K562 (cell line): ENCODE measurements at regions not wholly inside any gene's neighbourhood (a gene's known extent, or its start where the extent isn't known, plus 50 kb on each side); places are given as distances from the start of the nearest gene placed in this dataset.

Experiments
- ATAC-seq: fragments of 200-7000 bp; cut with Tn5 transposase; 3 replicates; pipeline ENCODE4 v1.9.1; 2020; ENCODE audit warnings: moderate library complexity
- BruUV-seq: library from RNA; stranded (reverse); fragments of 400-500 nt; replicated peaks from 2 replicates; lab custom pipeline; 2021; lab: Mats Ljungman, UMichigan
- CTCF ChIA-PET: fragments of 300-600 bp; formaldehyde crosslinking; extraction: SDS; loops from one replicate; lab custom pipeline; 2021; ENCODE audit warnings: low intra/inter-chr PET ratio; lab: Yijun Ruan, JAX
- POLR2A ChIA-PET: fragments of 300-600, 350-650 bp; sonication (Branson Sonifier 250); formaldehyde crosslinking; extraction: SDS; loops from one replicate; lab custom pipeline; 2021; ENCODE audit warnings: antibody characterized with exemption, inconsistent platforms; lab: Yijun Ruan, JAX
- DNase-seq, 4 experiments: peaks; one replicate each; pipeline versions ENCODE4 v3.0.0 to v3.0.0-alpha.2; 2011 to 2018; ENCODE audit warnings: low spot score in 3 of 4, mixed read lengths in 3 of 4; ENCODE audit errors: extremely low read depth in 1 of 4
- FAIRE-seq: peaks from 2 replicates; lab custom pipeline; 2011; peaks lifted over from hg19 to GRCh38; lab: Jason Lieb, UNC
- H2AFZ ChIP-seq: 2 replicates; pipeline ENCODE4 v1.6.0; 2011; ENCODE audit warnings: low read depth, low read length, control low read depth, inconsistent platforms
- H3K27ac ChIP-seq: fragments of 200-600 bp; 3 replicates; pipeline ENCODE4 v1.8.0; 2011; ENCODE audit warnings: low read depth, mild to moderate bottlenecking, control low read depth, inconsistent platforms, low read length, moderate library complexity, mixed read lengths; ENCODE audit errors: extremely low read depth
- H3K27me3 ChIP-seq, 2 experiments: fragments of 300-600 bp in 1 of 2; 2 replicates in 1 of 2; 3 replicates in 1 of 2; pipeline versions ENCODE4 v1.6.0 to v1.8.0; 2011; ENCODE audit warnings: inconsistent platforms in 2 of 2, low read length in 2 of 2, mild to moderate bottlenecking in 1 of 2, mixed read lengths in 1 of 2, moderate library complexity in 1 of 2; ENCODE audit not compliant: control insufficient read depth in 2 of 2, insufficient read depth in 2 of 2
- H3K36me3 ChIP-seq: fragments of 300-600 bp; 3 replicates; pipeline ENCODE4 v1.8.0; 2011; ENCODE audit warnings: mild to moderate bottlenecking, low read length, inconsistent platforms; ENCODE audit not compliant: control insufficient read depth, insufficient read depth
- H3K4me1 ChIP-seq, 2 experiments: fragments of 200-600 bp in 1 of 2; replicated peaks in 1 of 2; 2 replicates in 1 of 2; 3 replicates in 1 of 2; pipeline versions ENCODE4 v1.5.1 to v1.8.0; 2011; ENCODE audit warnings: inconsistent platforms in 2 of 2, low read length in 2 of 2, mild to moderate bottlenecking in 1 of 2, mixed read lengths in 1 of 2, moderate library complexity in 1 of 2; ENCODE audit not compliant: control insufficient read depth in 2 of 2, insufficient read depth in 2 of 2
- H3K4me2 ChIP-seq: 2 replicates; pipeline ENCODE4 v1.6.1; 2011; ENCODE audit warnings: low read length, control low read depth, inconsistent platforms, mixed read lengths; ENCODE audit not compliant: insufficient read depth
- H3K4me3 ChIP-seq: fragments of 200-600 bp; sonication (generic), shearing (Covaris generic); 2 replicates; pipeline ENCODE4 v1.5.1; 2016; ENCODE audit warnings: control low read depth, inconsistent platforms
- H3K79me2 ChIP-seq: fragments of 200-600 bp; 3 replicates; pipeline ENCODE4 v1.8.0; 2011; ENCODE audit warnings: low read length, inconsistent platforms; ENCODE audit not compliant: control insufficient read depth, insufficient read depth
- H3K9ac ChIP-seq, 2 experiments: 2 replicates each; pipeline versions ENCODE4 v1.6.0 to v1.6.1; 2011; ENCODE audit warnings: low read depth in 2 of 2, low read length in 2 of 2, control low read depth in 1 of 2, inconsistent platforms in 1 of 2, mild to moderate bottlenecking in 1 of 2, mixed read lengths in 1 of 2; ENCODE audit not compliant: insufficient read depth in 1 of 2
- H3K9me1 ChIP-seq: one replicate; pipeline ENCODE4 v1.6.0; 2011; ENCODE audit warnings: inconsistent platforms, mild to moderate bottlenecking, low read length, moderate library complexity; ENCODE audit not compliant: control insufficient read depth, insufficient read depth
- H3K9me3 ChIP-seq: replicated peaks from 2 replicates; pipeline ENCODE4 v1.5.1; 2011; ENCODE audit warnings: low read depth, low read length, inconsistent platforms; ENCODE audit not compliant: control insufficient read depth, insufficient read depth
- H4K20me1 ChIP-seq: replicated peaks from 2 replicates; pipeline ENCODE4 v1.6.1; 2011; ENCODE audit warnings: low read length, inconsistent platforms, mixed read lengths; ENCODE audit not compliant: control insufficient read depth, insufficient read depth
- ETV1 ChIP-seq: fragments of 450-650 bp; conservative IDR thresholded peaks from 2 replicates; pipeline ENCODE4 v1.6.1; 2016; ENCODE audit warnings: missing genetic modification characterization, control low read depth, low read depth, missing compliant biosample characterization
- FOS ChIP-seq: IDR thresholded peaks from 3 replicates; pipeline ENCODE4 v1.6.1; 2011; ENCODE audit not compliant: insufficient read length; ENCODE audit errors: extremely low read depth
- FOXP1 ChIP-seq: sonication (generic); formaldehyde crosslinking; IDR thresholded peaks from 2 replicates; pipeline ENCODE4 v1.8.0; 2022; ENCODE audit warnings: mild to moderate bottlenecking, missing genetic modification reagents
- LCOR ChIP-seq: sonication (generic); formaldehyde crosslinking; IDR thresholded peaks from 2 replicates; pipeline ENCODE4 v1.8.0; 2022; ENCODE audit warnings: mild to moderate bottlenecking, missing genetic modification reagents
- NBN ChIP-seq: fragments of 450-650 bp; IDR thresholded peaks from 2 replicates; pipeline ENCODE4 v1.6.1; 2016; ENCODE audit warnings: low read depth, mild to moderate bottlenecking
- NCOR1 ChIP-seq: fragments of 450-650 bp; IDR thresholded peaks from 2 replicates; pipeline ENCODE4 v1.6.1; 2016; ENCODE audit warnings: mild to moderate bottlenecking, moderate library complexity
- NUFIP1 ChIP-seq: fragments of 450-650 bp; IDR thresholded peaks from 2 replicates; pipeline ENCODE4 v1.6.1; 2018; ENCODE audit not compliant: partially characterized antibody
- RBM14 ChIP-seq: fragments of 200-400 bp; formaldehyde crosslinking; IDR thresholded peaks from 2 replicates; pipeline ENCODE4 v1.6.1; 2018; ENCODE audit warnings: low read depth, mild to moderate bottlenecking, low read length, moderate library complexity, borderline replicate concordance; ENCODE audit not compliant: insufficient read depth
- RNF2 ChIP-seq: sonication (generic); IDR thresholded peaks from 2 replicates; pipeline ENCODE4 v1.6.1; 2016
- ZBTB7A ChIP-seq: IDR thresholded peaks from 2 replicates; pipeline ENCODE4 v1.6.1; 2011; ENCODE audit warnings: low read depth, mild to moderate bottlenecking, low read length, moderate library complexity, borderline replicate concordance; ENCODE audit not compliant: control insufficient read depth
- ZNF253 ChIP-seq: fragments of 250-450 bp; sonication (Bioruptor Pico); conservative IDR thresholded peaks from 2 replicates; pipeline ENCODE4 v1.6.1; 2021; ENCODE audit warnings: mild to moderate bottlenecking
- ZNF551 ChIP-seq: fragments of 250-450 bp; sonication (Bioruptor Pico); IDR thresholded peaks from 2 replicates; pipeline ENCODE4 v1.5.0; 2021; ENCODE audit warnings: mild to moderate bottlenecking, moderate library complexity
- WGBS: fragments of 100-300 bp; shearing (Covaris generic); methylation state at CpG from one replicate; pipeline ENCODE4 v1.1.6; 2016; ENCODE audit warnings: low coverage, mixed read lengths; ENCODE audit not compliant: insufficient coverage; ENCODE audit errors: missing lambda C conversion rate; 5-methylcytosine and 5-hydroxymethylcytosine counted together
- in situ Hi-C: fragments of 300-500 bp; cut with MboI; formaldehyde crosslinking; loops from 4 replicates; pipeline ENCODE4 v1.15.0; 2018; ENCODE audit warnings: inconsistent platforms, mixed read lengths
- intact Hi-C: fragments of 100-400 bp; cut with micrococcal nuclease; formaldehyde crosslinking; loops from 2 replicates; pipeline ENCODE4 v1.14.2; 2022
- TF ChIP-seq, protein P1 (sequence below): fragments of 200-800 bp; sonication (Bioruptor generic); IDR thresholded peaks from 2 replicates; pipeline ENCODE4 v1.6.1; 2017; ENCODE audit warnings: missing genetic modification characterization, missing compliant biosample characterization
- TF ChIP-seq, protein P2 (sequence below): fragments of 450-650 bp; formaldehyde crosslinking; IDR thresholded peaks from 2 replicates; pipeline ENCODE4 v1.4.0; 2020; ENCODE audit warnings: mild to moderate bottlenecking, mixed read lengths
- TF ChIP-seq, protein P3 (sequence below): fragments of 450-650 bp; formaldehyde crosslinking; IDR thresholded peaks from 2 replicates; pipeline ENCODE4 v1.4.0; 2020; ENCODE audit warnings: mild to moderate bottlenecking, moderate library complexity

DNA sequence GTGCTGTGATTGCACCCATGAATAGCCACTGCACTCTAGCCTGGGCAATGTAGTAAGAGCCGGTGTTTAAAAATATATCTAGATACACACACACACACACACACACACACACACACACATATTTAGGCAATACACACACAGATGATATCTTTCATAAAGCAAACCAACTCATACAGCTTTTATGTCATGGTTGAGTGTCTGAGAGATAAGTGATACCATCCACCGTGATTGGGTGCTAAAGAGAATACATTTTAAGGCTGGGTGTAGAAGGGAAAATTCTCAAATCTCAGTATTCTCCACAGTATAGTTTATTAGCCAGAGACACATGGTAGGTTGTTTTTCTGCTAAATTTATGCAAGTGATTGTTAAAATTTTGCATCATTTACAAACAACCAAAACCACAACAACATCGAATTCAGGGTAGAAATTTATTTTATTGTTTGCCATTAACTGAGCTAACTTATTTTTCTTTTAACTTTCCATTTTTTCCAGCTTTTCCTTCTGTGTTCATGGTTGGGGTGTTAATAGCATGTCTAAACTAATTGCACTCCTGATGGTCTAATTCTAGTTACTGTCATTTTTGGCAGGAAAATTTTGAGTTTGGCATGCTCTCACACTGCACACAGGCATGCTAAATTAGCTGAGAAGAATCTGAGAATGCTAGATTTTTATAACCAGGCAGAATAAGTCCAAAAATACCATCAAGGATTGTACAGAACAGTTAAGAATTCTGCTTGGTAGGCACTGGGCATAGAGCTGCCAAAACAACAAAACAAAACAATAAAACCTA is 57.9 kb upstream of the SYPL1 start:
- Histone ChIP-seq H3K9me1 (no peaks in the 10 kb centered on the region), H3K27ac (no peak overlapping the region), H3K9ac (no peak overlapping the region), H3K4me3 (no peak overlapping the region), H3K4me2 (no peak overlapping the region), H3K79me2 (no peaks in the 10 kb centered on the region), H3K36me3 (no peaks in the 10 kb centered on the region), H4K20me1 (no peaks in the 10 kb centered on the region), H2AFZ (no peak overlapping the region), H3K27me3 (peaks cover 0 to 18% of the 10 kb centered on the region in 2 experiments; a peak in 2 of 5 replicates), H3K9me3 (no peaks in the 10 kb centered on the region), H3K4me1 (no peaks in the 10 kb centered on the region)
- ChIA-PET POLR2A (interaction anchor here (1.6 kb wide), 1 partner anchor 14 kb away, joined by 3 read pairs; no protein-coding TSS in a partner anchor), CTCF (no interaction called here)
- intact Hi-C loops (no loop called here), in situ Hi-C loops (loop anchor here (10.0 kb wide), 1 partner anchor 365 kb away; no protein-coding TSS in a partner anchor)
- WGBS: 1% methylated on average over 3 of the region's 3 CpGs
- DNase-seq (no peak), ATAC-seq (no peak), FAIRE-seq (no peak)
- BruUV-seq: no TSS peak
- TF ChIP-seq LCOR (CRISPR knock-in tag) (no peak), NBN (no peak), FOS (no peak), ZNF551 (CRISPR knock-in tag) (no peak), RBM14 (no peak), RNF2 (no peak), ZBTB7A (no peak), NUFIP1 (no peak), NCOR1 (no peak), FOXP1 (CRISPR knock-in tag) (no peak), ETV1 (tag) (no peak), ZNF253 (CRISPR knock-in tag) (no peak)
- TF ChIP-seq, protein P1, sequence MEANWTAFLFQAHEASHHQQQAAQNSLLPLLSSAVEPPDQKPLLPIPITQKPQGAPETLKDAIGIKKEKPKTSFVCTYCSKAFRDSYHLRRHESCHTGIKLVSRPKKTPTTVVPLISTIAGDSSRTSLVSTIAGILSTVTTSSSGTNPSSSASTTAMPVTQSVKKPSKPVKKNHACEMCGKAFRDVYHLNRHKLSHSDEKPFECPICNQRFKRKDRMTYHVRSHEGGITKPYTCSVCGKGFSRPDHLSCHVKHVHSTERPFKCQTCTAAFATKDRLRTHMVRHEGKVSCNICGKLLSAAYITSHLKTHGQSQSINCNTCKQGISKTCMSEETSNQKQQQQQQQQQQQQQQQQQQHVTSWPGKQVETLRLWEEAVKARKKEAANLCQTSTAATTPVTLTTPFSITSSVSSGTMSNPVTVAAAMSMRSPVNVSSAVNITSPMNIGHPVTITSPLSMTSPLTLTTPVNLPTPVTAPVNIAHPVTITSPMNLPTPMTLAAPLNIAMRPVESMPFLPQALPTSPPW (CRISPR knock-in tag): no peak
- TF ChIP-seq, protein P2, sequence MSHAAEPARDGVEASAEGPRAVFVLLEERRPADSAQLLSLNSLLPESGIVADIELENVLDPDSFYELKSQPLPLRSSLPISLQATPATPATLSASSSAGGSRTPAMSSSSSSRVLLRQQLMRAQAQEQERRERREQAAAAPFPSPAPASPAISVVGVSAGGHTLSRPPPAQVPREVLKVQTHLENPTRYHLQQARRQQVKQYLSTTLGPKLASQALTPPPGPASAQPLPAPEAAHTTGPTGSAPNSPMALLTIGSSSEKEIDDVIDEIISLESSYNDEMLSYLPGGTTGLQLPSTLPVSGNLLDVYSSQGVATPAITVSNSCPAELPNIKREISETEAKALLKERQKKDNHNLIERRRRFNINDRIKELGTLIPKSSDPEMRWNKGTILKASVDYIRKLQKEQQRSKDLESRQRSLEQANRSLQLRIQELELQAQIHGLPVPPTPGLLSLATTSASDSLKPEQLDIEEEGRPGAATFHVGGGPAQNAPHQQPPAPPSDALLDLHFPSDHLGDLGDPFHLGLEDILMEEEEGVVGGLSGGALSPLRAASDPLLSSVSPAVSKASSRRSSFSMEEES (CRISPR knock-in tag): no peak
- TF ChIP-seq, protein P3, sequence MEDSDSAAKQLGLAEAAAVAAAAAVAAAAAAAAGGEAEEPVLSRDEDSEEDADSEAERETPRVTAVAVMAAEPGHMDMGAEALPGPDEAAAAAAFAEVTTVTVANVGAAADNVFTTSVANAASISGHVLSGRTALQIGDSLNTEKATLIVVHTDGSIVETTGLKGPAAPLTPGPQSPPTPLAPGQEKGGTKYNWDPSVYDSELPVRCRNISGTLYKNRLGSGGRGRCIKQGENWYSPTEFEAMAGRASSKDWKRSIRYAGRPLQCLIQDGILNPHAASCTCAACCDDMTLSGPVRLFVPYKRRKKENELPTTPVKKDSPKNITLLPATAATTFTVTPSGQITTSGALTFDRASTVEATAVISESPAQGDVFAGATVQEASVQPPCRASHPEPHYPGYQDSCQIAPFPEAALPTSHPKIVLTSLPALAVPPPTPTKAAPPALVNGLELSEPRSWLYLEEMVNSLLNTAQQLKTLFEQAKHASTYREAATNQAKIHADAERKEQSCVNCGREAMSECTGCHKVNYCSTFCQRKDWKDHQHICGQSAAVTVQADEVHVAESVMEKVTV (CRISPR knock-in tag): no peak
